Naive thymus-derived CD4-positive, alpha-beta T cell (primary cell): ENCODE measurements at regions not wholly inside any gene's neighbourhood (a gene's known extent, or its start where the extent isn't known, plus 50 kb on each side); places are given as distances from the start of the nearest gene placed in this dataset.

Source experiments
- ATAC-seq: fragments of 150-1000 bp; cut with Tn5 transposase; 2 replicates; pipeline ENCODE4 v1.10.0; 2021; ENCODE audit warnings: mild to moderate bottlenecking, moderate library complexity
- CTCF ChIA-PET: fragments of 350-600 bp; sonication (Branson Sonifier 250); formaldehyde crosslinking; loops from one replicate; lab custom pipeline; 2021; ENCODE audit warnings: antibody characterized with exemption; lab: Charles Lee
- POLR2A ChIA-PET: fragments of 350-600 bp; sonication (Branson Sonifier 250); formaldehyde crosslinking; loops from one replicate; lab custom pipeline; 2021; ENCODE audit warnings: antibody characterized with exemption, inconsistent platforms; lab: Charles Lee
- DNase-seq, 9 donors: peaks; one replicate each; pipeline versions ENCODE4 v3.0.0 to v3.0.0-alpha.2; 2020 to 2022; ENCODE audit warnings: mixed read lengths in 1 of 9
- H3K27ac ChIP-seq: one replicate; pipeline ENCODE4 v1.7.0; 2013; ENCODE audit warnings: mild to moderate bottlenecking, low read depth, low read length, moderate library complexity
- H3K27me3 ChIP-seq, 2 donors: one replicate each; pipeline ENCODE4 v1.7.0; 2013; ENCODE audit warnings: low read length in 2 of 2, mild to moderate bottlenecking in 2 of 2, moderate library complexity in 2 of 2; ENCODE audit not compliant: control insufficient read depth in 2 of 2, insufficient read depth in 2 of 2
- H3K36me3 ChIP-seq, 3 experiments: 1 replicate in 2 of 3; 2 replicates in 1 of 3; pipeline ENCODE4 v1.7.0; 2013; ENCODE audit warnings: low read length in 3 of 3, mild to moderate bottlenecking in 3 of 3, moderate library complexity in 1 of 3; ENCODE audit not compliant: insufficient read depth in 3 of 3, control insufficient read depth in 2 of 3
- H3K4me1 ChIP-seq, 2 donors: one replicate each; pipeline ENCODE4 v1.7.0; 2013; ENCODE audit warnings: low read length in 2 of 2, mild to moderate bottlenecking in 2 of 2, moderate library complexity in 1 of 2; ENCODE audit not compliant: control insufficient read depth in 2 of 2, insufficient read depth in 2 of 2
- H3K4me3 ChIP-seq: 2 replicates; pipeline ENCODE4 v1.7.0; 2013; ENCODE audit warnings: mild to moderate bottlenecking, low read length
- H3K9me3 ChIP-seq, 3 experiments: 1 replicate in 2 of 3; 2 replicates in 1 of 3; pipeline ENCODE4 v1.7.0; 2013; ENCODE audit warnings: low read length in 3 of 3; ENCODE audit not compliant: control insufficient read depth in 2 of 3
- H3K27ac Mint-ChIP-seq, 9 donors: one replicate each; pipeline ENCODE4 v1.8.0; 2020 to 2022; ENCODE audit warnings: mixed read lengths in 9 of 9, mild to moderate bottlenecking in 8 of 9, moderate library complexity in 5 of 9, inconsistent platforms in 2 of 9
- H3K27me3 Mint-ChIP-seq, 5 donors: one replicate each; pipeline ENCODE4 v1.8.0; 2021 to 2022; ENCODE audit warnings: mixed read lengths in 5 of 5, mild to moderate bottlenecking in 1 of 5
- H3K36me3 Mint-ChIP-seq, 5 donors: one replicate each; pipeline ENCODE4 v1.8.0; 2020 to 2022; ENCODE audit warnings: mixed read lengths in 5 of 5, mild to moderate bottlenecking in 3 of 5, inconsistent platforms in 1 of 5
- H3K4me1 Mint-ChIP-seq, 7 donors: one replicate each; pipeline ENCODE4 v1.8.0; 2020 to 2022; ENCODE audit warnings: mixed read lengths in 7 of 7, mild to moderate bottlenecking in 3 of 7, inconsistent platforms in 1 of 7
- H3K4me3 Mint-ChIP-seq, 10 donors: one replicate each; pipeline ENCODE4 v1.8.0; 2020 to 2022; ENCODE audit warnings: mild to moderate bottlenecking in 10 of 10, mixed read lengths in 10 of 10, moderate library complexity in 6 of 10, inconsistent platforms in 2 of 10
- H3K9me3 Mint-ChIP-seq, 11 donors: one replicate each; pipeline ENCODE4 v1.8.0; 2020 to 2022; ENCODE audit warnings: mixed read lengths in 11 of 11, mild to moderate bottlenecking in 4 of 11, inconsistent platforms in 1 of 11, moderate library complexity in 1 of 11
- intact Hi-C, 2 donors: fragments of 100-400 bp; cut with micrococcal nuclease; formaldehyde crosslinking; loops; one replicate each; pipeline ENCODE4 v1.15.1; 2023

GRCh38 chr17:71379512-71379911 lies 741.3 kb upstream of the SOX9 start:
- no peak overlapping the region for H3K4me3 Mint-ChIP-seq
- no peak overlapping the region for H3K27ac ChIP-seq
- DNase-seq (no peak), ATAC-seq (no peak)
- H3K4me3 ChIP-seq: no peak overlapping the region
- peaks cover 0 to 10% (median 5%) of the 10 kb centered on the region in 11 donors for H3K9me3 Mint-ChIP-seq
- H3K27me3 Mint-ChIP-seq: no peaks in the 10 kb centered on the region
- ChIA-PET CTCF (no interaction called here), POLR2A (no interaction called here)
- H3K4me1 ChIP-seq: no peaks in the 10 kb centered on the region
- no peak overlapping the region for H3K27ac Mint-ChIP-seq
- no peaks in the 10 kb centered on the region for H3K36me3 ChIP-seq
- H3K27me3 ChIP-seq: no peaks in the 10 kb centered on the region
- no peaks in the 10 kb centered on the region for H3K9me3 ChIP-seq
- H3K36me3 Mint-ChIP-seq: no peaks in the 10 kb centered on the region
- no peaks in the 10 kb centered on the region for H3K4me1 Mint-ChIP-seq
- intact Hi-C loops: no loop called here

- Mint-ChIP-seq H3K36me3 (no peaks in the 10 kb centered on the region), H3K9me3 (peaks cover 0 to 10% (median 5%) of the 10 kb centered on the region in 11 donors), H3K4me3 (no peak overlapping the region), H3K27me3 (no peaks in the 10 kb centered on the region), H3K4me1 (no peaks in the 10 kb centered on the region), H3K27ac (no peak overlapping the region)
- H3K4me1 ChIP-seq: no peaks in the 10 kb centered on the region
- ChIA-PET POLR2A (no interaction called here), CTCF (no interaction called here)
- ATAC-seq: no peak
- intact Hi-C loops: no loop called here
- H3K36me3 ChIP-seq: no peaks in the 10 kb centered on the region
- H3K9me3 ChIP-seq: no peaks in the 10 kb centered on the region
- DNase-seq: no peak
- H3K27me3 ChIP-seq: no peaks in the 10 kb centered on the region
- H3K27ac ChIP-seq: no peak overlapping the region
- H3K4me3 ChIP-seq: no peak overlapping the region
Observed at GRCh38 chr17:71380535-71380934, 740.3 kb upstream of the SOX9 start.

GRCh38 chr17:71380936-71381335 lies 739.9 kb upstream of the SOX9 start:
- intact Hi-C loops: no loop called here
- no peak overlapping the region for H3K4me3 Mint-ChIP-seq
- Histone ChIP-seq H3K36me3 (no peaks in the 10 kb centered on the region), H3K4me1 (no peaks in the 10 kb centered on the region), H3K4me3 (no peak overlapping the region), H3K9me3 (no peaks in the 10 kb centered on the region), H3K27me3 (no peaks in the 10 kb centered on the region), H3K27ac (no peak overlapping the region)
- H3K9me3 Mint-ChIP-seq: peaks cover 0 to 9% (median 5%) of the 10 kb centered on the region in 11 donors
- H3K36me3 Mint-ChIP-seq: no peaks in the 10 kb centered on the region
- no peaks in the 10 kb centered on the region for H3K27me3 Mint-ChIP-seq
- CTCF ChIA-PET: no interaction called here
- ATAC-seq (no peak), DNase-seq (no peak)
- no peak overlapping the region for H3K27ac Mint-ChIP-seq
- H3K4me1 Mint-ChIP-seq: no peaks in the 10 kb centered on the region
- POLR2A ChIA-PET: no interaction called here

DNA sequence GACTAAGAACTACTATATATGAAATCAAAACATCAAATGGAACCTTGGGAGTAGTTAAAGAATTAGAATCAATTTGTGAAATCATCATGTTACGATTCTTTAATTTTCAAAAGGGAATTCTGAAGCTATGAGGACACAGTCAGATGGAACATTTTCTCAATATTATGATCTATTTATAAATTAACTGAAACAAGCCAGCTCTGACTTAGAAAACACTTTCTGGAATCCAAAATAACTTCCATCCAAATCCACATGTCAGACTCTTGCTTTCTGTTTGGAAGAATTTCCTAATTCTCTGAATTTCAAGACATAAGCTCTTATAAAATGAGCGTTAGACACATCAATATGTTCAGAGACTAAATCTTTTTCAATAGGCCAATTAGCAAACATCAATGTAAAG lies 737.7 kb upstream of the SOX9 start:
- Histone ChIP-seq H3K9me3 (no peaks in the 10 kb centered on the region), H3K4me1 (no peaks in the 10 kb centered on the region), H3K27me3 (no peaks in the 10 kb centered on the region), H3K36me3 (no peaks in the 10 kb centered on the region), H3K4me3 (no peak overlapping the region), H3K27ac (no peak overlapping the region)
- Mint-ChIP-seq H3K9me3 (peaks cover 0 to 9% (median 5%) of the 10 kb centered on the region in 11 donors), H3K27me3 (no peaks in the 10 kb centered on the region), H3K4me1 (no peaks in the 10 kb centered on the region), H3K36me3 (no peaks in the 10 kb centered on the region), H3K27ac (no peak overlapping the region), H3K4me3 (no peak overlapping the region)
- ATAC-seq: no peak
- CTCF ChIA-PET: no interaction called here
- DNase-seq: no peak
- intact Hi-C loops: no loop called here
- POLR2A ChIA-PET: no interaction called here

DNA sequence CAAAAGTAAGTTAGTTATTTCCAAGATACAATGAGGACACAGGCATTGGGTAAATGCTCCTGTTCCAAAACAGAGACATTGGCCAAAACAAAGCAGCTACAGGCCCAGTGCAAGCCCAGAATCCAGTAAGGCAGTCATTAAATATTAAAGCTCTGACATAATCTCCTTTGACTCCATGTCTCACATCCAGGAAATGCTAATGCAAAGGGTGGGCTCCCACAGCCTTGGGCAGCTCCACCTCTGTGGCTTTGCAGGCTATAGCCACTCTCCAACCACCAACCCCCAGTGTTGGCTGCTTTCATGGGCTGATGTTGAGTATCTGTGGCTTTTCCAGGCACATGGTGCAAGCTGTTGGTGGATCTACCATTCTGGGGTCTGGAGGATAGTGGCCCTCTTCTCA lies 733.4 kb upstream of the SOX9 start:
- no peak overlapping the region for H3K4me3 ChIP-seq
- no peak overlapping the region for H3K27ac ChIP-seq
- Mint-ChIP-seq H3K4me3 (no peak overlapping the region), H3K27ac (no peak overlapping the region), H3K9me3 (peaks cover 0 to 18% (median 7%) of the 10 kb centered on the region in 11 donors), H3K4me1 (no peaks in the 10 kb centered on the region), H3K36me3 (no peaks in the 10 kb centered on the region), H3K27me3 (peaks cover 0 to 5% (median 0%) of the 10 kb centered on the region in 5 donors)
- POLR2A ChIA-PET: no interaction called here
- no peak for DNase-seq
- no peaks in the 10 kb centered on the region for H3K36me3 ChIP-seq
- CTCF ChIA-PET: no interaction called here
- ATAC-seq: no peak
- intact Hi-C loops: no loop called here
- no peaks in the 10 kb centered on the region for H3K27me3 ChIP-seq
- no peaks in the 10 kb centered on the region for H3K4me1 ChIP-seq
- H3K9me3 ChIP-seq: no peaks in the 10 kb centered on the region

GRCh38 chr17:71392715-71393567 lies 727.9 kb upstream of the SOX9 start:
- Mint-ChIP-seq H3K36me3 (no peaks in the 10 kb centered on the region), H3K4me1 (no peaks in the 10 kb centered on the region), H3K4me3 (no peak overlapping the region), H3K9me3 (peaks cover 0 to 21% (median 5%) of the 10 kb centered on the region in 11 donors), H3K27ac (no peak overlapping the region), H3K27me3 (peaks cover 0 to 5% (median 0%) of the 10 kb centered on the region in 5 donors)
- Histone ChIP-seq H3K27me3 (no peaks in the 10 kb centered on the region), H3K27ac (no peak overlapping the region), H3K4me3 (no peak overlapping the region), H3K4me1 (no peaks in the 10 kb centered on the region), H3K9me3 (no peaks in the 10 kb centered on the region), H3K36me3 (no peaks in the 10 kb centered on the region)
- CTCF ChIA-PET: no interaction called here
- POLR2A ChIA-PET: no interaction called here
- ATAC-seq (no peak), DNase-seq (no peak)
- intact Hi-C loops: no loop called here

DNA sequence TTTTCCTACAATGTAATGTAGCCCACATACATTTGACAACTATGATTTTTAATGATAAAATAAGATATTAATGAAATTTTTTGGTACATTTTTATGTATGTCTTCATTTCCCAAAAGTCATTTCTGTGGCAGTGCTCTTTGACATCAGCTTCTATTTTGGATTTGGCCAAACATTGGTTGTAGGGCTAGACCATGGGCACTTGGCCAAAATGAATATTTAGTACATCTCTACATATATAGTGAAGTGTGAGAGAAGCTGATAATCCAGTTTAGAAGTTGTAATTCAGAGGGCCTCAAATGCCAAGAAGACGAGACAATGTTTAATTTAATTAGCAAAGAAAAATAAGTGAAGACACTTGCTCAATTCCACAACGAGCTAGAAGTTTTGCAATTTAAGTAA lies 724.9 kb upstream of the SOX9 start:
- peaks cover 0 to 9% (median 2%) of the 10 kb centered on the region in 11 donors for H3K9me3 Mint-ChIP-seq
- CTCF ChIA-PET: no interaction called here
- no peak for ATAC-seq
- intact Hi-C loops: no loop called here
- POLR2A ChIA-PET: no interaction called here
- Histone ChIP-seq H3K27me3 (no peaks in the 10 kb centered on the region), H3K36me3 (no peaks in the 10 kb centered on the region), H3K4me1 (no peaks in the 10 kb centered on the region), H3K4me3 (no peak overlapping the region), H3K27ac (no peak overlapping the region), H3K9me3 (no peaks in the 10 kb centered on the region)
- no peaks in the 10 kb centered on the region for H3K4me1 Mint-ChIP-seq
- no peaks in the 10 kb centered on the region for H3K27me3 Mint-ChIP-seq
- no peak overlapping the region for H3K4me3 Mint-ChIP-seq
- no peak for DNase-seq
- no peaks in the 10 kb centered on the region for H3K36me3 Mint-ChIP-seq
- H3K27ac Mint-ChIP-seq: no peak overlapping the region
